SK-N-SH treated with all-trans-retinoic acid at 6 μM for 48 hours (cell line): ENCODE measurements at regions not wholly inside any gene's neighbourhood (a gene's known extent, or its start where the extent isn't known, plus 50 kb on each side); places are given as distances from the start of the nearest gene placed in this dataset.

Experiments used
- ATAC-seq: fragments of 200-7000 bp; cut with Tn5 transposase; 3 replicates; pipeline ENCODE4 v1.9.1; 2020; ENCODE audit warnings: mild to moderate bottlenecking, moderate library complexity
- ARNTL ChIP-seq: fragments of 450-650 bp; formaldehyde crosslinking; IDR thresholded peaks from 2 replicates; pipeline ENCODE4 v1.5.0; 2020; ENCODE audit warnings: low read depth, mild to moderate bottlenecking, moderate library complexity, borderline replicate concordance
- BACH2 ChIP-seq: fragments of 250-450 bp; sonication (Bioruptor Pico); IDR thresholded peaks from 2 replicates; pipeline ENCODE4 v1.9.0; 2021; ENCODE audit warnings: mild to moderate bottlenecking, borderline replicate concordance
- CREB5 ChIP-seq: fragments of 250-450 bp; sonication (Bioruptor Pico); IDR thresholded peaks from 2 replicates; pipeline ENCODE4 v1.5.1; 2020; ENCODE audit warnings: low read depth, mild to moderate bottlenecking, moderate library complexity
- CSDC2 ChIP-seq: fragments of 250-450 bp; sonication (Bioruptor Pico); IDR thresholded peaks from 2 replicates; pipeline ENCODE4 v1.5.0; 2020; ENCODE audit warnings: mild to moderate bottlenecking, moderate library complexity
- ESRRG ChIP-seq: fragments of 250-450 bp; sonication (Bioruptor Pico); IDR thresholded peaks from 2 replicates; pipeline ENCODE4 v1.6.1; 2021; ENCODE audit warnings: mild to moderate bottlenecking
- GLIS3 ChIP-seq: fragments of 250-450 bp; sonication (Bioruptor Pico); IDR thresholded peaks from 2 replicates; pipeline ENCODE4 v1.5.0; 2020; ENCODE audit warnings: mild to moderate bottlenecking, moderate library complexity
- ISL1 ChIP-seq: fragments of 250-450 bp; sonication (Bioruptor Pico); IDR thresholded peaks from 2 replicates; pipeline ENCODE4 v2.1.2; 2022; ENCODE audit warnings: mild to moderate bottlenecking, moderate library complexity
- OSR1 ChIP-seq: fragments of 250-450 bp; sonication (Bioruptor Pico); IDR thresholded peaks from 2 replicates; pipeline ENCODE4 v1.8.0; 2022; ENCODE audit warnings: moderate library complexity, mild to moderate bottlenecking, inconsistent platforms
- PATZ1 ChIP-seq: fragments of 250-450 bp; sonication (Bioruptor Pico); IDR thresholded peaks from 2 replicates; pipeline ENCODE4 v1.8.0; 2020; ENCODE audit warnings: mild to moderate bottlenecking, moderate library complexity, borderline replicate concordance
- POU6F1 ChIP-seq: fragments of 250-450 bp; sonication (Bioruptor Pico); IDR thresholded peaks from 2 replicates; pipeline ENCODE4 v1.8.0; 2021; ENCODE audit warnings: low read depth, mild to moderate bottlenecking, moderate library complexity, borderline replicate concordance
- PPARA ChIP-seq: fragments of 250-450 bp; sonication (Bioruptor Pico); IDR thresholded peaks from 2 replicates; pipeline ENCODE4 v1.5.0; 2020; ENCODE audit warnings: mild to moderate bottlenecking, borderline replicate concordance
- RARB ChIP-seq: fragments of 250-450 bp; sonication (Bioruptor Pico); IDR thresholded peaks from 2 replicates; pipeline ENCODE4 v1.8.0; 2021; ENCODE audit warnings: mild to moderate bottlenecking, moderate library complexity
- SNAI2 ChIP-seq: fragments of 250-450 bp; sonication (Bioruptor Pico); IDR thresholded peaks from 2 replicates; pipeline ENCODE4 v1.5.0; 2020; ENCODE audit warnings: mild to moderate bottlenecking, moderate library complexity
- TCF4 ChIP-seq: fragments of 250-450 bp; sonication (Bioruptor Pico); IDR thresholded peaks from 2 replicates; pipeline ENCODE4 v1.8.0; 2021; ENCODE audit warnings: mild to moderate bottlenecking, moderate library complexity, borderline replicate concordance
- TOX ChIP-seq: fragments of 250-450 bp; sonication (Bioruptor Pico); IDR thresholded peaks from 2 replicates; pipeline ENCODE4 v1.8.0; 2021; ENCODE audit warnings: mild to moderate bottlenecking, moderate library complexity, borderline replicate concordance
- ZC3H10 ChIP-seq: fragments of 250-450 bp; sonication (Bioruptor Pico); IDR thresholded peaks from 2 replicates; pipeline ENCODE4 v1.5.1; 2021; ENCODE audit warnings: mild to moderate bottlenecking, moderate library complexity
- ZFP30 ChIP-seq: fragments of 450-650 bp; formaldehyde crosslinking; IDR thresholded peaks from 2 replicates; pipeline ENCODE4 v1.5.0; 2022; ENCODE audit warnings: mild to moderate bottlenecking, moderate library complexity
- ZNF565 ChIP-seq: fragments of 450-650 bp; formaldehyde crosslinking; conservative IDR thresholded peaks from 2 replicates; pipeline ENCODE4 v1.5.0; 2020; ENCODE audit warnings: low read depth, mild to moderate bottlenecking, moderate library complexity
- ZNF70 ChIP-seq: fragments of 450-650 bp; formaldehyde crosslinking; IDR thresholded peaks from 2 replicates; pipeline ENCODE4 v1.5.0; 2020; ENCODE audit warnings: mild to moderate bottlenecking, moderate library complexity
- ZNF8 ChIP-seq: fragments of 450-650 bp; formaldehyde crosslinking; IDR thresholded peaks from 2 replicates; pipeline ENCODE4 v1.5.0; 2020; ENCODE audit warnings: mild to moderate bottlenecking, moderate library complexity
- TF ChIP-seq, protein P1 (sequence below): fragments of 250-450 bp; sonication (Bioruptor Pico); IDR thresholded peaks from 2 replicates; pipeline ENCODE4 v1.5.0; 2020; ENCODE audit warnings: mild to moderate bottlenecking, moderate library complexity
- TF ChIP-seq, protein P2 (sequence below): fragments of 250-450 bp; sonication (Bioruptor Pico); IDR thresholded peaks from 2 replicates; pipeline ENCODE4 v1.5.1; 2021; ENCODE audit warnings: mild to moderate bottlenecking, moderate library complexity

DNA sequence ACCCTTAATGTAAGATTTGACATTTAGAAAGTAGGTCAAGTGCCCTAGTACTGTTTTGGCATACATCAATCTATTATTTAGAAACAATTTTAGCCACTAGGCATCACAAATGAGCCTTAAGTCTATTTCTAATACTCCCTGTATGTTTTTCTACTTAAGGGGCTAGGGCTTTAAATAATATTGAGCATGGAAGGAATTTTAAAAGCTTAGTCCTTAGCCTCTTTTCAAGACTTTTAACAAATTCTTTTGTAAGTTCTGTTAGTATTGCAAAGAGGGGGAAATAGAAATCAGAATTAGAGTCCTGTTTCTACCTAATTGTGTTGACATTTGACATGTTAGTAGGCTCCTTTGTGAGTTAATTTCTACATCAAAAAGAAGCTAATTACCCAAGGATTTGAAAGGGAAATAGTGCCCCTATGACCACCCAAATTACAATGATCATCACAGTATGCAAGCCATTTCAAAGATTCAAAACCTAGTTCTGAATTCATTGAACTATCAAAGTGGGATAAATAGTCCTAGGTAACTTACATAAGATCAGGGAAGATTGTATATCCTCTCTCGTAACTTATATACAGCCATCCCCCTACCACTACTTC, 647.8 kb upstream of the ACO1 start (continued):
- TF ChIP-seq SNAI2 (CRISPR knock-in tag) (no peak), BACH2 (CRISPR knock-in tag) (no peak)

DNA sequence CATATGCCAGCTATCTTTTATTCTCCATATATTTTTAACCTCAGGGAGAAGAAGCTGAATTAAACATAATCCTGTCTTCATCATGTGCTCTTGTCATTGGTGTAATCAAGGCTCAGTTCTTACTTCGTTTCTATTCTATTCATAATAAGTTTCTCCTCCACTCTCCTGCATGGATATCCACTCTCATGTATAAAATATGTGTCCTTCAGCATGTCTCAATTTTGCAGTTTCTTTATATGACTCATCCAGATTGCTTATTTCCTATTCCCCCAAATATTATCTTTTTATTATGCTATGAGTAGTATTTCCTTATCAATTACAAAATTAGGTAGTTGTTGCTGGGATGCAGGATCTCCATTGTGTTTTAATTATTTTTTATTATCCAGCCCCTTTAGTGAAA, 643.7 kb upstream of the ACO1 start:
- TF ChIP-seq TCF4 (CRISPR knock-in tag) = no peak
- no peak for TF ChIP-seq CREB5 (CRISPR knock-in tag)
- TF ChIP-seq, protein P1, sequence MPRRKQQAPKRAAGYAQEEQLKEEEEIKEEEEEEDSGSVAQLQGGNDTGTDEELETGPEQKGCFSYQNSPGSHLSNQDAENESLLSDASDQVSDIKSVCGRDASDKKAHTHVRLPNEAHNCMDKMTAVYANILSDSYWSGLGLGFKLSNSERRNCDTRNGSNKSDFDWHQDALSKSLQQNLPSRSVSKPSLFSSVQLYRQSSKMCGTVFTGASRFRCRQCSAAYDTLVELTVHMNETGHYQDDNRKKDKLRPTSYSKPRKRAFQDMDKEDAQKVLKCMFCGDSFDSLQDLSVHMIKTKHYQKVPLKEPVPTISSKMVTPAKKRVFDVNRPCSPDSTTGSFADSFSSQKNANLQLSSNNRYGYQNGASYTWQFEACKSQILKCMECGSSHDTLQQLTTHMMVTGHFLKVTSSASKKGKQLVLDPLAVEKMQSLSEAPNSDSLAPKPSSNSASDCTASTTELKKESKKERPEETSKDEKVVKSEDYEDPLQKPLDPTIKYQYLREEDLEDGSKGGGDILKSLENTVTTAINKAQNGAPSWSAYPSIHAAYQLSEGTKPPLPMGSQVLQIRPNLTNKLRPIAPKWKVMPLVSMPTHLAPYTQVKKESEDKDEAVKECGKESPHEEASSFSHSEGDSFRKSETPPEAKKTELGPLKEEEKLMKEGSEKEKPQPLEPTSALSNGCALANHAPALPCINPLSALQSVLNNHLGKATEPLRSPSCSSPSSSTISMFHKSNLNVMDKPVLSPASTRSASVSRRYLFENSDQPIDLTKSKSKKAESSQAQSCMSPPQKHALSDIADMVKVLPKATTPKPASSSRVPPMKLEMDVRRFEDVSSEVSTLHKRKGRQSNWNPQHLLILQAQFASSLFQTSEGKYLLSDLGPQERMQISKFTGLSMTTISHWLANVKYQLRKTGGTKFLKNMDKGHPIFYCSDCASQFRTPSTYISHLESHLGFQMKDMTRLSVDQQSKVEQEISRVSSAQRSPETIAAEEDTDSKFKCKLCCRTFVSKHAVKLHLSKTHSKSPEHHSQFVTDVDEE (CRISPR knock-in tag) = no peak
- TF ChIP-seq ZFP30 (CRISPR knock-in tag) = no peak
- TF ChIP-seq TOX = no peak
- TF ChIP-seq ZC3H10 = no peak
- TF ChIP-seq SNAI2 (CRISPR knock-in tag) = no peak
- TF ChIP-seq, protein P2, sequence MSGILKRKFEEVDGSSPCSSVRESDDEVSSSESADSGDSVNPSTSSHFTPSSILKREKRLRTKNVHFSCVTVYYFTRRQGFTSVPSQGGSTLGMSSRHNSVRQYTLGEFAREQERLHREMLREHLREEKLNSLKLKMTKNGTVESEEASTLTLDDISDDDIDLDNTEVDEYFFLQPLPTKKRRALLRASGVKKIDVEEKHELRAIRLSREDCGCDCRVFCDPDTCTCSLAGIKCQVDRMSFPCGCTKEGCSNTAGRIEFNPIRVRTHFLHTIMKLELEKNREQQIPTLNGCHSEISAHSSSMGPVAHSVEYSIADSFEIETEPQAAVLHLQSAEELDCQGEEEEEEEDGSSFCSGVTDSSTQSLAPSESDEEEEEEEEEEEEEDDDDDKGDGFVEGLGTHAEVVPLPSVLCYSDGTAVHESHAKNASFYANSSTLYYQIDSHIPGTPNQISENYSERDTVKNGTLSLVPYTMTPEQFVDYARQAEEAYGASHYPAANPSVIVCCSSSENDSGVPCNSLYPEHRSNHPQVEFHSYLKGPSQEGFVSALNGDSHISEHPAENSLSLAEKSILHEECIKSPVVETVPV (CRISPR knock-in tag) = no peak
- no peak for TF ChIP-seq CSDC2 (CRISPR knock-in tag)
- no peak for TF ChIP-seq PPARA (CRISPR knock-in tag)
- no peak for TF ChIP-seq ZNF565
- no peak for TF ChIP-seq ISL1 (CRISPR knock-in tag)
- no peak for TF ChIP-seq OSR1 (CRISPR knock-in tag)
- TF ChIP-seq ZNF70 (CRISPR knock-in tag) = no peak
- no peak for TF ChIP-seq ESRRG (CRISPR knock-in tag)
- no peak for TF ChIP-seq GLIS3 (CRISPR knock-in tag)
- TF ChIP-seq ARNTL (CRISPR knock-in tag) = no peak

GRCh38 chr9:31744589-31744988, 639.9 kb upstream of the ACO1 start:
- TF ChIP-seq OSR1 (CRISPR knock-in tag) = no peak
- no peak for TF ChIP-seq CSDC2 (CRISPR knock-in tag)
- TF ChIP-seq ZFP30 (CRISPR knock-in tag) = no peak
- no peak for TF ChIP-seq POU6F1 (CRISPR knock-in tag)
- TF ChIP-seq PPARA (CRISPR knock-in tag) = no peak
- no peak for TF ChIP-seq ARNTL (CRISPR knock-in tag)
- TF ChIP-seq ISL1 (CRISPR knock-in tag) = no peak
- no peak for TF ChIP-seq ZC3H10
- no peak for TF ChIP-seq CREB5 (CRISPR knock-in tag)
- TF ChIP-seq RARB (CRISPR knock-in tag) = no peak
- no peak for TF ChIP-seq PATZ1 (CRISPR knock-in tag)
- TF ChIP-seq ZNF8 (CRISPR knock-in tag) = no peak
- TF ChIP-seq ZNF565 = no peak
- TF ChIP-seq, protein P1 (CRISPR knock-in tag) = no peak
- TF ChIP-seq, all 23 proteins: peak for 0
- ATAC-seq = no peak

More for the DNA sequence above, 643.7 kb upstream of the ACO1 start:
- ATAC-seq = no peak
